Ascending aorta (tissue), 2 donors: ENCODE measurements at regions not wholly inside any gene's neighbourhood (a gene's known extent, or its start where the extent isn't known, plus 50 kb on each side); places are given as distances from the start of the nearest gene placed in this dataset.
"Not testable (repeated sequence)": the region's sequence is repeated elsewhere in the genome, so short reads cannot be mapped to it uniquely, and the experiment has no call there.

Experiments used
- DNase-seq, 2 donors: peaks; one replicate each; pipeline ENCODE4 v3.0.0-alpha.2; 2019; ENCODE audit warnings: low spot score in 2 of 2
- H3K27ac ChIP-seq, 2 donors: fragments of 200-600 bp; sonication (generic); one replicate each; pipeline ENCODE4 v1.5.1; 2016 to 2017; ENCODE audit warnings: mild to moderate bottlenecking in 1 of 2
- H3K27me3 ChIP-seq: fragments of 200-600 bp; sonication (generic); one replicate; pipeline ENCODE4 v1.5.1; 2017
- H3K36me3 ChIP-seq, 2 donors: fragments of 200-600 bp; sonication (generic); one replicate each; pipeline ENCODE4 v1.5.1; 2016
- H3K4me1 ChIP-seq, 2 donors: fragments of 200-600 bp; sonication (generic); one replicate each; pipeline ENCODE4 v1.5.1; 2016 to 2017; ENCODE audit warnings: mild to moderate bottlenecking in 1 of 2
- H3K4me3 ChIP-seq, 2 donors: fragments of 200-600 bp; sonication (generic); one replicate each; pipeline ENCODE4 v1.5.1; 2016 to 2017; ENCODE audit warnings: mild to moderate bottlenecking in 1 of 2
- H3K9me3 ChIP-seq, 2 donors: fragments of 200-600 bp; sonication (generic); one replicate each; pipeline ENCODE4 v1.5.1; 2016
- intact Hi-C: fragments of 100-400 bp; cut with DNase I; formaldehyde crosslinking; loops from one replicate; pipeline ENCODE4 v1.15.1; 2023
- TF ChIP-seq, protein P1 (sequence below), 3 experiments: fragments of 200-600 bp in 2 of 3; fragments of 450-650 bp in 1 of 3; sonication (generic) in 2 of 3; IDR thresholded peaks; one replicate each; pipeline ENCODE4 v1.5.1; 2016 to 2019; ENCODE audit warnings: antibody characterized with exemption in 3 of 3, mild to moderate bottlenecking in 1 of 3, moderate library complexity in 1 of 3

DNA sequence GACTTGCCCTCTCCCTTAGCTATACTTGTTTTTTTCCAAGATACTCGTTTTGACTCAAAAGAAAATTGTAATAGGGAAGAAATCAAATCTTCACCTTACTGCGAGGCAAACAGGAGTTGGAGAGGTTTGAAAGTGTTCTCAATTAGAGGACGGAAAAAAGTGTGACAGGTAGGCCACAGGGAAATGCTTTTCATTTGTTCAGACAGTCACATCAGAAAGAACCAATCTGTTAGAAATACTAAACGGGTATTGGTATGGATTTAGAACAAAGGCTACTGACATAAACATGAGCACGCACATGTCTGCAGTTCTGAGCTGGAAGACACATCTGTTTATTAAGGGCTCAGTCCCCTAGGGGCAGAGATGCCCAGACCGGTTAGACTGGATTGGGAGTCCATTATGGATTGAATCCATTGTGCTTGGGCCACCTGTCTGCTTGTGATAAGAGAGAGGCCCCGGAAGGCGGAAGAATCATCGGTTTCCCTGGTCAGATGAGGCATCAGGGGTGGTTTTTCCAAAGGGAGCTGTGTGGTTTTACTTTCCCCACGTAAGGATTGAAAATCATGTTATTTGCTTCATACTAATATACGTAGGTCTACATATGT lies 220.9 kb upstream of the MYLIP start:
- no peak for DNase-seq
- Histone ChIP-seq H3K27me3 (no peaks in the 10 kb centered on the region), H3K4me3 (no peak overlapping the region), H3K9me3 (no peaks in the 10 kb centered on the region), H3K27ac (no peak overlapping the region), H3K4me1 (no peaks in the 10 kb centered on the region), H3K36me3 (no peaks in the 10 kb centered on the region)
- TF ChIP-seq, protein P1, sequence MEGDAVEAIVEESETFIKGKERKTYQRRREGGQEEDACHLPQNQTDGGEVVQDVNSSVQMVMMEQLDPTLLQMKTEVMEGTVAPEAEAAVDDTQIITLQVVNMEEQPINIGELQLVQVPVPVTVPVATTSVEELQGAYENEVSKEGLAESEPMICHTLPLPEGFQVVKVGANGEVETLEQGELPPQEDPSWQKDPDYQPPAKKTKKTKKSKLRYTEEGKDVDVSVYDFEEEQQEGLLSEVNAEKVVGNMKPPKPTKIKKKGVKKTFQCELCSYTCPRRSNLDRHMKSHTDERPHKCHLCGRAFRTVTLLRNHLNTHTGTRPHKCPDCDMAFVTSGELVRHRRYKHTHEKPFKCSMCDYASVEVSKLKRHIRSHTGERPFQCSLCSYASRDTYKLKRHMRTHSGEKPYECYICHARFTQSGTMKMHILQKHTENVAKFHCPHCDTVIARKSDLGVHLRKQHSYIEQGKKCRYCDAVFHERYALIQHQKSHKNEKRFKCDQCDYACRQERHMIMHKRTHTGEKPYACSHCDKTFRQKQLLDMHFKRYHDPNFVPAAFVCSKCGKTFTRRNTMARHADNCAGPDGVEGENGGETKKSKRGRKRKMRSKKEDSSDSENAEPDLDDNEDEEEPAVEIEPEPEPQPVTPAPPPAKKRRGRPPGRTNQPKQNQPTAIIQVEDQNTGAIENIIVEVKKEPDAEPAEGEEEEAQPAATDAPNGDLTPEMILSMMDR (IDR thresholded peaks at IDR 0.05), result no peak
- intact Hi-C loops, result no loop called here

DNA sequence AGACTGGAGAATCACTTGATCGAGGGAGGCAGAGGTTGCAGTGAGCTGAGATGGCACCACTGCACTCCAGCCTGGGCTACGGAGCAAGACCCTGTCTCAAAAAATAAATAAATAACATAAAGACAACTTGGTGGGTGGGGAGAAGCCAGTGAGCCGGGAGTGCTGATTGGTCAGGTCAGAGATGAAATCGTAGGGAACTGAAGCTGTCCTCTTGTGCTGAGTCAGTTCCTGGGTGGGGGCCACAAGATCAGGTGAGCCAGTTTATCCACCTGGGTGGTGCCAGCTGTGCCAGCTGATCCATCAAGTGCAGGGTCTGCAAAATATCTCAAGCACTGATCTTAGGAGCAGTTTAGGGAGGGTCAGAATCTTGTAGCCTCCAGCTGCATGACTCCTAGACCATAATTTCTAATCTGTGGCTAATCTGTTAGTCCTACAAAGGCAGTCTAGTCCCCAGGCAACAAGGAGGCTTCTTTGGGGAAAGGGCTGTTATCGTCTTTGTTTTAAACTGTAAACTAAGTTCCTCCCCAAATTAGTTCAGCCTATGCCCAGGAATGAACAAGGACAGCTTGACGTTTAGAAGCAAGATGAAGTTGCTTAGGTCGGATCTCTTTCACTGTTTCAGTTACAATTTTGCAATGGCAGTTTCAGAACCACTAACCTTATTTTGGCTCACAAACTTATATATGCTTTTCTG lies 221.5 kb upstream of the MYLIP start:
- H3K9me3 ChIP-seq, H3K27ac ChIP-seq, intact Hi-C loops, H3K4me1 ChIP-seq, H3K27me3 ChIP-seq, H3K4me3 ChIP-seq, DNase-seq, H3K36me3 ChIP-seq: not testable (repeated sequence)

DNA sequence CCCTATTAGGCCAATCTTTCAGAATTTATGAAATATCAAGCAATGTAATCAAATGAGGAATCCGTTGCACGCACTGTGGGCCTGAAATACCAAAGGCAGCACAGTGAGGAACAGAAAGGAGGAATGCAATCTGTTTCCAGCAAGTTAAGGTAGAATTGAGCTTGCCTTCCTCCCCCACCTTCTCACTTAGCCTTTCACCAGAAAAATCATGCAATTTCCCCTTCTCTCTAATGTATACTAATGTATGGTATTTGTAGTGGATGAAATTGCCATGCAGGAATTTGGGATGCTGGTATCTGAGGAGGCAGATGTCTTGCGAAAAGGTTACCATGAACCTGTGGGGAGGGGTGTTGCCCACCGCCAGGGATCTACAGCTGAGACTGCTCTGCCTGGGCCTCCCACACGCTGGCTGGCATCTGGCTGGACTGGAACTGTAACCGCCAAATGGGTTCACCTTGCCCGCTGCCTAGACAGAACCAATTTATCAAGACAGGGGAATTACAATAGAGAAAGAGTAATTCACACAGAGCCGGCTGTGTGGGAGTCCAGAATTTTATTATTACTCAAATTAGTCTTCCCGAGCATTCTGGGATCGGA lies 222.4 kb upstream of the MYLIP start:
- intact Hi-C loops, result no loop called here
- H3K27me3 ChIP-seq, result no peaks in the 10 kb centered on the region
- no peak for DNase-seq
- H3K36me3 ChIP-seq, result no peaks in the 10 kb centered on the region
- no peaks in the 10 kb centered on the region for H3K9me3 ChIP-seq
- TF ChIP-seq, protein P1 (IDR thresholded peaks at IDR 0.05), result no peak
- no peaks in the 10 kb centered on the region for H3K4me1 ChIP-seq
- no peak overlapping the region for H3K27ac ChIP-seq
- H3K4me3 ChIP-seq, result no peak overlapping the region

DNA sequence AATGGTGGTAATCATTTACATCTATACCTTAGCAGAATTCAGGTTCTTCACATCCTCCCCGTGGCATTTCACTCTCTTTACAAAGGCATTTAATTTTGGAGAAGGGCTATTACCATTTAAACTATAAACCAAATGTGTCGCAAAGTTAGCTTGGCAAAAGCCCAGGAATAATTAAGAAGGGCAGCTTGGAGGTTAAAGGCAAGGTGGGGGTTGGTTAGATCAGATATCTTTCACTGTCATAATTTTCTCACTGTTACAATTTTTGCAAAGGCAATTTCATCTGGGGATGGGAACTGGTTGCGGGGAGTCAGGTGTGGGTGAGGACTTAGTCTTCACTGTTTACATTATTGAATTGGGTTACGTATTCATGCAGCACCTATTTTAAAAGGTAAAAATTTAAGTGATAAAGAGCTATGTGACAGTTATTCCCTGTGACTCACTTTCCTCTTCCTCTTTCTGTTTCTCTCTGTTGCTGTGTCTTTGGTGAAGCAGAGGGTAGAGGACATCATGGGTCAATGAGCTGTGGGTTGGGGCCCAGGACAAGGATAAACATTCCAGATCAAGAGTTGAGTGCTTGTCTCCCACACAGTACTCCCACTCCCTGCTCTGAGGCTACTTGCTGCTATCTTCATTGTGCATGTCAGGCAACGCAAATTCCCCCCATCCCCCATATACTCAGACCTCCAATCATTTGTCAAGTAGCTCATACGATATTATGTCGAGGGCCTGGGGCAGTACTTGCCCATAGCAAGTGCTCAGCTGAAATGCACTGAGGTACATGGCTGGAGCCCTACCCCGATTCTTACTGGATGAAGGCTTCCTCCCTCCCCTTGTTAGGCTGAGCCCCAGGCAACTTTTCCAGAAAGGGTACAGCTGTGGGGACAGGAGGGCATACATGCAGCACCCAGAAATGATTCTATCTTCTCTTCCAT lies 223.1 kb upstream of the MYLIP start:
- DNase-seq, result no peak
- TF ChIP-seq, protein P1 (IDR thresholded peaks at IDR 0.05), result no peak
- H3K27me3 ChIP-seq, result no peaks in the 10 kb centered on the region

DNA sequence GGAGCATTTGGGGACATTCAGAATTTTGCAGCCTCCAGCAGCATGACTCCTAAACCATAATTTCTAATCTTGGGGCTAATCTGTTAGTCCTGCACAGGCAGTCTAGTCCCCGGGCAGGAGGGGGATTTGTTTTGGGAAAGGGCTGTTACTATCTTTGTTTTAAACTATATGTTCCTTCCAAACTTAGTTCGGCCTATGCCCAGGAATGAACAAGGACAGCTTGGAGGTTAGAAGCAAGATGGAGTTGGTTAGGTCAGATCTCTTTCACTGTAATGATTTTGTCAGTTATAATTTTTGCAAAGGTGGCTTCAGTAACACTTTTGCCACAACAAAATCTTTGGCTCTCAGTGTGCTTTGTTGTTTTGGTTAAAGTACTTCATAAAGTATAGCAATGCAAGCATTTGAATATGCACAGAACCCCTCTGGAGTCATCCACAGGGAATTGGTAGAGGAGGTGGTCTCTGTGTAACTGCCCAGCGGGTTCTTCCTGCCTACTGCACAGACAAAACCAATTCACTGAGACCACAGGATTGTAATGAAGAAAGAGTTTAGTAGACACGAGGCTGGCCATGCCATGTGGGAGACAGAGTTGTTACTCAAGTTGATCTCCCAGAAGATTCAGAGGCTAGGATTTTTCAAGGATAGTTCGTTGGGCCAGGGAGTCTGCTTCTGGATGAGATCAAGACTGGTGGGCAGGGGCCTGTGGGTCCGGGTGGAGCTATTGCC lies 224.1 kb upstream of the MYLIP start:
- Histone ChIP-seq H3K27ac (no peak overlapping the region), H3K4me1 (no peaks in the 10 kb centered on the region), H3K36me3 (no peaks in the 10 kb centered on the region), H3K4me3 (no peak overlapping the region), H3K27me3 (no peaks in the 10 kb centered on the region), H3K9me3 (no peaks in the 10 kb centered on the region)
- no peak for DNase-seq
- TF ChIP-seq, protein P1 (IDR thresholded peaks at IDR 0.05), result no peak
- intact Hi-C loops, result no loop called here

More for the DNA sequence above, 223.1 kb upstream of the MYLIP start:
- Histone ChIP-seq H3K4me1 (no peaks in the 10 kb centered on the region), H3K36me3 (no peaks in the 10 kb centered on the region), H3K4me3 (no peak overlapping the region), H3K9me3 (no peaks in the 10 kb centered on the region), H3K27ac (no peak overlapping the region)
- intact Hi-C loops, result no loop called here
